ENCODE measurements at regions not wholly inside any gene's neighbourhood (a gene's known extent, or its start where the extent isn't known, plus 50 kb on each side); places are given as distances from the start of the nearest gene placed in this dataset.

DNA sequence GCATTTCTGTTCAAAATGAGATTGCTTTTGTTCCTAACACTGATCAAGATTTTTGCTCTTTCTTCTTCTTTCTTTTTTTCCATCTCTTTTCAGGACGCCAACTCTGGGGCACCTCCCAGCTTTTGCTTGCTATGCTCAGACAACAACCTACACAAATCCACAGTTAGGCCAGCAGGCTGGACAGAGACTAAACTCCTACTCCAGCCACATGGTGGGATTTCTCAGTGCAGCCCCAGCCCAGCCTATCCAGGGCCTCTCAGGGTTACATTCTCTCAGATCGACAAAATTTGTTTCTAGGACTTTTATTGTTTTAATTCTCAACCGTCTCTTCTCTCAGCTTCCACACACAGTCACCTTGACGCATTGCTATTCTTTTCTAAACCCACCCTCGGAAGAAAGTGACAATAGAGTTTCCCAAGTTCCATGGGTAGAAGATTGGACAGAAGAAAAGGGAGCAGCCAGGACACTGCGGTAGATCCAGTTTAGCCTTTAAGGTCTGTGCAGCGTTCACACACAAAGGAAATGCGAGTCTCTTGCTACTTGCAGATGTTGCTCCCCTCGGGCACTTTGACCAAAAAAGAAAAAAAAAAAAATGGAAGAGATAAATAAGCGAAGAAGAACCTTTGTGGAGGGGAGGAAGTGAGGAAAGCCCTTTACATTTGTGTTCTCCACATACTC, 588.6 kb upstream of the GRAMD2B start:
- DNase-seq: no peak

DNA sequence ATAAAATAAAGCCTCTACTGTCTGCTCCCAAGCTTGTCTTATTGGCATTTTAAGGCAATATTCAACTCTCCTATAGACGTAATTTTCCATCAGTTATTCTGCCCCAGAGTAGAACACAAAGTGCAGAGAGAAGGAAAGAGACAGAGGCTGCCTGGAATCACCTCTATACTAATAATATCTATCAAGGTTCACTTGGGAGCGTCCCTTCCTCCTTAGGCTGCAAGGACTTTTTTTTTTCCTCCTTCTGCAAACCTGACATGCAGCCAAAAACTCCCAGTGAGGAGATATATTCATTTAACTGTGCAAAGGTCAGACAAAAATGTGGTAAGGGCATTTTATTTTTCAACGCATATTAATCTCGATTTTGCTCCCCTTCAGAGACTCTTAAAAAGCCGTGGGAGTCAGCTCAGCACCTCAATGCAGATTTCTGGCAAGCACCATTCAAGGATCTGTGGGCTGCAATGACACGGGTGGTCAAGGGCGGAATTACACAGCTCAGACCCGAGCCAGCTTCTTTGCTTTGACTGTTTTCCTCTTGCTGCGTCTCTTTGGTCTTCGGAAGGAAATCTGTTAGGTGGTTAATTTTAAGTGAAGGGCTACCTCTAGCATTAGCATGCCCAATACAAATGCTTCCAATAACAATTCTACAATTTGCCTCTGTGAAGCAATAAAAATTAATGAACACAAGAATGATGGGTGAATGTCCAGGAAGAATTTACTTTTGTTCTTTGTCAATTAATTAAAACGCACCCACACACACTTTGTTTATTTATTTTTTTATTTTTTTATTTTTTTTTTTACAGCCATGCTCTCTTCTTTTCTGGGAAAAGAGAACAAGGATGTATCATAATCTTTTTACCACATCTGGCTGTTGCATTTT, 587.7 kb upstream of the GRAMD2B start:
- DNase-seq: no peak

DNA sequence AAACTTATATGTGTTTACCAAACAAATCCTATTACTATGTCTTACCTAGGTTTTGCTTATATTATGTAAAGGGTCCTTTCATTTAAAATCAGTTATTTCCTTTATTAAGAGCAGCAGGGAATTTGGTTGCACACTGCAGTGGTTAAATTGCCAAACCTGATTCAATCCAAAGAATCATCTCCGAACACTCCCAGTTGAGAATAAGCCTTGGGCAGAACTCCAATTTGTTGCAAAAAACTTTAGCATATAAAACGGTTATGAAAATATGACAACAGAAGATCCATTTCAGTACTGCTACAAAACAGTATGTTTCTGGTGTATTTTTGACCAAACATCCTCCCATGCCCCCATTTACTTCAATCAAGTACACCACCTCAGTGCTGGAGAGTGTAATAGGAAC, 587.0 kb upstream of the GRAMD2B start:
- no peak for DNase-seq

DNA sequence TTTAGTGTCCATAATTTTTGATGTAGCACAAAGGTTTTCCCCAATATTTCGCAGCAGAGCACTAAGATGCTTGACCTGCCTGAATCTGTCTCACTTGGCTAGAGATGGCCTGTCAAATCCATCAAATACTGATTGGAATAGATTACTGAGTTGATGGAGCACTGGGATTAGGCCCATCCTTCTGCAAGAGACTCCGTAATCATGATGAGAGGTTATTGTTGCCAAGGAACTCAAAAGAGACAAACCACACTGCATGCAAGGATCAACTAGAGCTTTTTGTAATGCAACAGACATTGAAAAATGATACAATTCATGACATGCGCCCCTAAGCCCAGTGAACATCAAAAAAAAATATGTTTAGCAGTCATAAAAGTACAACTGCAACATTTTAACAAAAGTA, 585.3 kb upstream of the GRAMD2B start:
- no peak for DNase-seq

DNA sequence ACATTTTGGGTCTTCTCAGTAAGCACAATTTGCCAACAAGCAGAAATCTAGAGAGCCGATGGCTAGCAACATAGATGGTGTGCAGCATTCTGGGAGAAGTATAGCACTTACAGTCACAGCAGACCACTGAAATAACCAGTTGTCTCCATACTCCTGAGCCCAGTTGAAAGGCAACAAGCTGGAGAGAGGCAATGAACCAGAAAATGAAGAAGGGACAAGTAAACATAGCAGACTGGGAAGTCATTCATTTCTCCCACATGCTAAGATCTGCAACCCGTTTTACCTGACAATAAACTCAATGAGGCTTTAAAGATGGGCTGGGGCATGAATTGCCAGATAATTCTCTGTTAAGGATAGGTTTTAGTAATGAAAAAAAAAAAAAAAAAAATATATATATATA, 575.6 kb upstream of the GRAMD2B start:
- DNase-seq: no peak

DNA sequence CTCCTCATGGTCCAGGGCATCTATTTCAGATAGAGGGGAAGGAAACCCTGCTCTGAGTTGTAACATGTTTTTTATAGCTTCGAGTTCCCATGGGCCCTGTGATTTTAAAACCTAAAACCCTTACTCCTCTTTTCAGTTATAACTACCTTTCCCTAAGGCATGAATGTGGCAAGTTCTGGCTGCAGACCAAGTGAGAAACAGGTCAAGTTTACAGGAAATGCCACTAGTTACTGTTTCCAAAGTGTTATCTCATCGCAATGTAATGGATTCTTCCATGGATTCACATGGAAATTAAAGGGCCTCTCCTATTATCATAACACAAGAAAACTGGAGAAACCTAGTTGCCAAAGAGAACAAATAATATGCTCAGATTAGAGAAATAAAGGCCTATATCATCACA, 574.5 kb upstream of the GRAMD2B start:
- no peak for DNase-seq

DNA sequence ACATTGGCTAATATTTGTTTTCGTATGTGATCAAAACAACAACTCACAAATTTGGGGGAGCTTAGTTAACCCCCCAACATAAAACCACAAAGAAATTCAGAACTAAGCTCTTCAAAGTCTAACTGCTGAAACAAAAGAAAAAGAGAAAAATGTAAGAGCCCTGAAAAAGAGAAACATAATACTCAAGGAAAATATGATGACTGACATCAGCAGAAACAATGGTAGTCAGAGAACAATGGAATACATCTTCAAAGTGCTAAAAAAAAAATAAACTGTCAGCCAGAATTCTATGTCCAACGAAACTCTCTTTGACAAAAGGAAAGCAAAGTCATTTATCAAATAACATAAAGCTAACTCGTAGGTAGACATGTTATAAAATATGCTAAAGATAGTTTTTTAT, 566.3 kb upstream of the GRAMD2B start:
- DNase-seq: no peak

DNA sequence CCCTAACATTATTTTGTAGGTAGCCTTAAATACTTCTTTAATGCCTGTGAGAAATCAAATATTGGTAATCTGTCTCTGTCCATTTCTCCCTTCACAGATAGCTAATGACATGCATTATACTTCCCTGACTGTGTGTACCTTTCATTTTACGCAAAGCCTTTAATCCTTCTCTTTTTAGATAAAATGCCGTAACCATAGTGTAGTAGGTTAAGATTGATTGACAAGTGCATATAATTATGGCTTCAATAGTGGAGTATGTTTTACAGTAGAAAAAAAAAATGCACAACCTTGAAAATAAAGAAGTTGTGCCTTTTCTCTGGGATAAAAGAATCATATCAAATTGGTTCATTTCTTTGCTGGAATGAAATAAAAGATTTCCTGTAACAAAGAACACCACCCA, 559.6 kb upstream of the GRAMD2B start:
- DNase-seq: no peak

DNA sequence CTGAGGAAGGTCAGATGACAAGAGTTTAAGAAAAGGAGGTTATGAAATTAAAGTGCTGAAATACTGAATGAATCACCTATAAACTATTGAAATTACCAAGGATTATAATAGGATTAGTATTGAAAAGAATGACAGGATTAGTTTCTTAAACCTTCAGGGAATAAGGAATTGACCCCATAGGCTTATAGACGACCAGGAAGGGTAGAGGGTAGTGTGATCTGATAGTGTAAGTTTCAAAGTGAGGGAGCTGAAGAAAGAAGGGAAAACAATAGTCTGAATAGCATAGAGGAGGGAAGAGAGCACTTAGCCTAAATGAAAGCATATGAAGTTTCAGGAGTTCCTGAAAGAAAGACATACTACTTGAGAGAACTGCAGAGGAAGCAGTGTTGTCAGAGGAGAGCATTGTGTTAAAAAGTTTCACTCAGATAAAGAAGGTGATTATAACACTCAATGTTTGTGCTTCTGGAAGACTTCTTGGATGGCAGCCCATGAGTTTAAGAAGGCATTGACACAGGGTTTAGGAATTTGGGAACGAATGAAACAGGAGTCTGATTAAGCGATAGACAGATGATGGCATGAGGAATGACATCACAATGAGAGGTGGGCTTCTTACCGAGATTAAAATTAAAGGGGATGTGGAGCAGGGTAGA, 557.9 kb upstream of the GRAMD2B start:
- no peak for DNase-seq

DNA sequence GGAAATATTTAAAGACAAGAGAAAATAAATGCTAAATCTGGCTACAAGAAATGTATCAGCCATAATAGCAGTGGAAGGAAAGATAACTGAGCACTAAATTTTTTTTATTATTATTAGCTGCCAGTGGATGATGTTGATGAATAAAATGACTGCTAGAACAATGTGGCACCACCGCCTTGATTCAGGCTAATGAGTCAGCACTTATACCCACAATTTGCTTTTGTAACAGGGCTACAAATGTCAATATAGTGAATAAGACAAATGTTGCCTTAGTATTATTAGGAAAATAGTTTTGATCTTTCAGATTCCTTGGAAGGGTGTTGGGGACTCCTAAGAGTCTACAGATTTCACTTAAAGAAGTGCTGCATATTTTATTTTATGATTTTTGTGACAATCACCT, 555.2 kb upstream of the GRAMD2B start:
- DNase-seq: no peak

DNA sequence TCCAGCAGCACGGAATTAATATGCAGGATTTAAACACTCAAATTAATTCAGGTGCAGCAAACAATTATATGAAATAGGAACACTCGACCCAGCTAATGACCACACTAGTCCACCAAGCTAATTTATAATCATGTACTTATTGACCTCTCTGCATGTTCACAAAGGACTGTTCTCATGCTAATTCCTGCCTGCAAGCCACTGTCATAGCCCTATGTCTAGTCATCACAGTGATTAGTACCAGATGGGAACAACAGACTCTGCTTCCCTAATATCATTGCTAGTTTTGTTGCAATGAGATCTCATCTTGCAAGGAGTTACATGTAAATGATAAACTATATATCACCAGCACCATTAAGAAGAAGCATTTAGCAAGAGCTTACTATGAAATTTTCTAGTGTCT, 553.0 kb upstream of the GRAMD2B start:
- DNase-seq: no peak

DNA sequence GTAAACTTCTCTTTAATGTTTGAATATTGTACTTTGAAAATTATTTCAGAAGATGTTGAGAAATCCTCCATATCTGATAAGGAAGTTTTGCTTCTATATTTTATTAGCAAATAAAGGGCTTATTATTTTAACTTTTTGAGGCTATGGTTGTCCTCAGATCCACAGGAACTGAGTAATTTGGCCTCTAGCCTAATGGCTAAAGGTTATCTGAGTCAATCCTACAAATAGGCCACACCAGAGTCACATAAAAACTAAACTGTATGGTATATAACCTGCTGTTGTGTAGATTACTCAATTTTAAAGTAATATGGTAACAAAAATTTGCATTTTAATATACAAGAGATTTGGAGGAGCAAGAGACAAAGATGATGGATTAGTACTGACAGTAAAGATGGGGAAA, 549.2 kb upstream of the GRAMD2B start:
- DNase-seq: no peak

DNA sequence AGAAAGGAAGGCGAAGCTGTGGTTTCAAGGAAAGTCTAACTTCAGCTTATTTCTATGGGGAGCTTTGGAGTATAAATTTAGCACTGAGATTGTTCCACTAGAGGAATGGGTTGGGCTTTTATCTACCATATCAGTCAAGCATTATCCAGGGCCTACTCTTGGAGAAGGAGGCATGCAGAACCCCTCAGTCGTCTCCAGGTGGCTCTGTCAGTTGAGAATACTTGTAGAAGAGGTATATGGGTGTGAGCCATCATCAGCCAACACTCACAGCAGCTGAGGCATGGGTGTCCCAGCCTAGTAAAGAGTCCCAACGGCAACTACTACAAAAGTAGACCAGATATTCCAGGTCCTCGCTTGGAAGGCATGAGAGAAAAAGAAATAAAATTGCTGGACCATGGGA, 548.5 kb upstream of the GRAMD2B start:
- DNase-seq: no peak

DNA sequence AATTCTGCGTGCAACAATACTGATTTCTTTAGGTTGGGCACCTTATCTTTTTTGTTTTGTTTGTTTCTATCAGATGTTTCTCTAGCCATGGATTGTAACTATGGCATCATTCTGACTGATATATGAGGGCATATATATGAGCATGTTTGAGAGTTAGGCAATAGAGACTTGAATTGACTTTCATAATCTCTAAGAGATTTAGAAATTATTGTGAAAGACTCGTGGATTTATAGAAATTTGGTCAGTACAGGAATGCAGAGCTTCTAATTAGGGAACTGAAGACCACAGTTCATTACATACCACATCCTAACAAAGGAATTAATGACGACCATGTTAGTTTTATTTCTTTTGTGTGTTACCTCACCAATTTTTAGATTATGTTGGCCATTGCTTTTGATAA, 546.0 kb upstream of the GRAMD2B start:
- DNase-seq: no peak

DNA sequence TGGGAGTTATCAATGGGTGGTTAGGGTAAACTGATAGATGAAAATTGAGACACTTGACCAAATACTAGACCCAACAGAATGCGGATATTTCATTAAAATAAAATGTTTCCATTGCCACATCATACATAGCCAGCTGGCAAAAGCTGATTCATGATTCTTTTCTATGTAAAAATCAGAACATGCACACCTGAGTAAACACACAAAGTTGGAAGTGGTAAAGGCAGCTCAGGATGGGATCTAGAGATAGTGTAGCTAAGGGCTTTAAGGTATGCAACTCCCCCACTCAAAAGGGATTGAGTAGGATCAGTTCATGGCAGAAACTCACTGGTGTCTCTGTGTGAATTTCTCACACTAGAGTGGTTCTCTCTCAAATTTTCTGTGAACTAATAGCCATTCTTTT, 541.1 kb upstream of the GRAMD2B start:
- DNase-seq: no peak

DNA sequence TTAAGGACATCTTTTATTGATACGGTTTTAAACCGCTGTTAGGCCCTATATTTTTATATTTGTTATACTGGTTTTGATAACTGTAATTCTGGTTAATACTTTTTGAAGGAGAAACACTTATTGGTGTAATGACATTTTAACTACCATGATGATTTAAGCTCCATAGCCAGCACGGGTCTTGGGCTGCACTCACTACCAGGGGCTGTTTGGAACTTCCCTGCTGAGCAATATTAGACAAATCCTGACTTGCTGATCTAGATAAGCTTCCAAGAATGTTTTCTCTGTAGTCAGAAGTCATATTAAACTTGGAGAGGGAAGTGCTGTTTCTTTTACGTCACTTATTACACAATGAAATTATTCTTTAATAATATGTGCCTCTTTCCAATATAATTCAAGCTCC, 540.0 kb upstream of the GRAMD2B start:
- no peak for DNase-seq

DNA sequence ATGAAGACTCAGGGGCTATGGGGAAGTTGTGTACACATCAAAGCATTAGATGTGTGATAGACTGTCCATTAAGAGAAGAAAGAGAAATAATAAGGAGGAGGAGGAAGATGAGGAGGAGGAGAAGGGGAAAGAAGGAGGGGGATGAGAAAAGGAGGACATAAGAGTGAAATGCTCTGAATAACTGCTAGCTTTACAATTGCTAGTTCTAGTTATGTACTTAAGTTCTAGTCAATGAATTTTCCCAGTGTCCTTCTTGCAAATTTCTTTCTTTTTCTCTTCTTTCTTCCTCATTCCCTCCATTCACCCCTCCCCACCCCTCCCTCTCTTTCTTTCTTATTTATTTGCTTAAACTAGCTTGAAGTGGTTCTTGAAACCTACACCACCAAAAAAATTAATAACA, 534.9 kb upstream of the GRAMD2B start:
- no peak for DNase-seq

DNA sequence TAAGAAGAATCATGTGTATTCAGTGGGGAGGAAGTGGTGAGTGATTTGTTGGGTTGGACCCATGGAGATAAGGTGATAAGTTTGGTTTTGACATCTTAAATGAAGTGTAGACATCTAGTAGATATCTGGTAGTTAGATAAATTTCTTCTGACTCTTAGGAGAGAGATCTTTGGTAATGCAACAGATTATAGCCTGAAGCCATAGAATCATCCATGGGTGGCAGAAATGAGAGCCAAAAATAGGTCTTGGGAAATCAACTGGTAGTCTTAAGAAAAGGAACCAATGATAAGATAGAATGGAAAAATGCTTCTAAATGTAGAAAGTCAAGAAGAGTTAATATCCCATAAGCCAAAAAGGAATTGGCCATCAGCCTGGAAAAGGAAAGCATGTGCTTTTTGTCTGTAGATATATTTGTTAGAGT, 532.7 kb upstream of the GRAMD2B start:
- no peak for DNase-seq

DNA sequence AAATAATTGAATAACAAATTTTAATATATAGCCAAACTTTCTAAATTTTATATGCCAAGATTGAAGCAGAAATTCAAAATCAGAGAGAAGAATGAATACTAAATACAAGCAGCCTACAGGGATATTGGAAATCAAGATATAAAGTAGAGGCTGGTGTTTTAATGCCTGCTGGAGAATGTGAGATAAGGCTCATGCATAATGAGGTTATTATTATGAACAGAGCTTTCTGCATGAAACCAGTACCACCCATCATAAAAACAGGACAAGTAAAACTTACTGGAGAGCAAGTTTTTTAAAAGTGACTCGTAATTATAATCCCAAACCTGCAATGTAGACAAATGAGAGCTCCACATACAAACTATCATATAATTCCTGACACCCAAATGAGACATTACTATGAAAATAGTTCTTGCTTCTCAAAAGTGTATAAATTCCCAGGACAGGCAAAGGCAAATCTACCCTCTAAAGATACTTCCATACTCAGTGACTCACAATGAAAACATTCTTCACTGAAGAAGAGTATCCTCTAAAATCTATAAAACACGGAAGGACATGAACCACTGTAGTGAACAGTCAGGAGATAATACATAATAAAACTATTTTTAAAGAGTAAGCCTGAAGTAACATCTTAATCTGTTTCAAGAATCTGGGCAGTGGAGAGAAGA, 532.0 kb upstream of the GRAMD2B start:
- DNase-seq: no peak

DNA sequence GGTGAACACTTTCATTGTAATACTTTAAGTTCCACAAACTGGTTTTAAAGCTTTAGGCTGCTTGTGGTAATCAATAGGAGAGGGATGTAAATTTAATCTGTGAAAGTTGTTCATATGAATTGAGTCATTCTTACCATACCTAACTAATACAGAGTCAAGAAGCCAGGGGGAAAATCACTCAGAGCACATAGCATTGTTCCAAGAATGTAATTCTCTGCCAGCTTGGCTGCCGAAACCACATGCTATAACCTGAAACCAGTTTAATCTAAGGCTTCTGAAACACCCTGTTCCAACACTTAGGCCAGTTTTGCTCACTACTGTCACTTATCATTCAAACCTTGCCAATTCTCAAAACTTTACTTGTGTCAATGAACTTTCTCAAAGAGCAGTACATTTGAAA, 528.8 kb upstream of the GRAMD2B start:
- DNase-seq: no peak

DNA sequence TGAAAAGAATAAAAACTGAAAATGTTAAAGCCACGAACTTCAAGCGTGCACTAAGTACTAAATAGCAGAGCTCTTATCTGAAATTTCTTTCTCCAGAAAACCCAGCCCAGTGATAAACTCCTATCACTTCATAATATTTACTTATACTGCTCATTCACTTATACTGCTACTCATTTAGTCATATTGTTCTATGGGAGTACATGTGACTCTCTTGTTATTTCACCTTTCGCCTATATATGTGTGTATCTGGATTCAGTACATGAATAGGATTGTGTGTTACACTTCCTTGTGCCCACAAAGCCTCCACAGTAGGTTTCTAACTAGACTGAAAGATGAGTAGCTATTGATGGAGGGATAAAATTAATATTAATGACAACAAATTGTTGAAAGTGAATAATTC, 526.8 kb upstream of the GRAMD2B start:
- DNase-seq: no peak

DNA sequence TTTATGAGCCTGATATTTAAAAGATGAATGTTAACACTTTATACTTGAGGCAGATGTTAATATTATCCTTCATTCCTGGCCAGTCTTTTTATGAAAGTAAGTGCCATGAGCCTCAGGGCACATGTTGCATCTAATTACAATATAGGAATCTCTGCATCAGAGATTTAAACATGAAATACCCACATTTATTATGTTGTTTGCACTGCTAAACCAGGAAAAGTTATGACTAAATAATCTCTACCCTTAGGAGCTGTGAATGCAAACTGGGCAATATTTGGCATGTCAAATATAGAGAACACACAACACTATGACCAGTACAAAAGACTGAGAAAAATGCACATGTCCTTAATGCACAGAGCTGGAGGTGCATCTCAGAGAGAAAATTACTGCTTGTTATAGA, 526.1 kb upstream of the GRAMD2B start:
- DNase-seq: no peak

DNA sequence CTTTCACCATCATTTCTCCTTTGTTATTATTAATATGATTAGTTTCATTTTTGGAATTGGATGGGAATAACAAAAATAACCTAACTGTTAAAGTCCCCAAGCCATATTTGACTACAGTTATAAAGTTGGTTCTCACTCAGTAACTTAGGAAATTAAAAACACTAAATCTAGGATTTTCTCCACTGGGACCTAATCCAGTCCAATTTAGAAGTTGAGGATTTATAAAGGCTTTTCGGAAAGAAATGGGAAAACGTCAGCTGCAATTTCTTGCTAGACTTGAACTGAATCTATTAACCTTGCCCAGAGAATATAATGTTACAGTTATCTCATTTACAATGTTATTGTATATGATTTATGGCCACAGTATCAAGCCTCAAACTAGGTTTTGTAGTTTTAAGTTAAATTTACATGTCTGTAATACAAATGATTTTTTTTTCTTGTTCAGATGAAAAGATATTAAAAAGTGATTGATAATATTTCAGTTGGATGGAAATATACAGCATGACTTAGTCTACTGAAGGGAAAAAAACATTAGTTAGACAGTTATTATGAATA, 524.3 kb upstream of the GRAMD2B start:
- DNase-seq: no peak

Measured in NCI-H187 (cell line).